Thyroid gland (tissue), 4 donors: ENCODE measurements at regions not wholly inside any gene's neighbourhood (a gene's known extent, or its start where the extent isn't known, plus 50 kb on each side); places are given as distances from the start of the nearest gene placed in this dataset.

Source experiments
- CTCF ChIP-seq, 6 experiments: fragments of 200-600 bp in 3 of 6; fragments of 450-650 bp in 3 of 6; sonication (generic) in 3 of 6; IDR thresholded peaks; one replicate each; pipeline ENCODE4 v1.5.1; 2016 to 2019; ENCODE audit warnings: antibody characterized with exemption in 6 of 6, mild to moderate bottlenecking in 2 of 6, inconsistent platforms in 1 of 6, moderate library complexity in 1 of 6
- POLR2A ChIP-seq, 2 donors: fragments of 450-650 bp; IDR thresholded peaks; one replicate each; pipeline ENCODE4 v1.6.1; 2017; ENCODE audit warnings: antibody characterized with exemption in 2 of 2, mild to moderate bottlenecking in 2 of 2, moderate library complexity in 1 of 2

DNA sequence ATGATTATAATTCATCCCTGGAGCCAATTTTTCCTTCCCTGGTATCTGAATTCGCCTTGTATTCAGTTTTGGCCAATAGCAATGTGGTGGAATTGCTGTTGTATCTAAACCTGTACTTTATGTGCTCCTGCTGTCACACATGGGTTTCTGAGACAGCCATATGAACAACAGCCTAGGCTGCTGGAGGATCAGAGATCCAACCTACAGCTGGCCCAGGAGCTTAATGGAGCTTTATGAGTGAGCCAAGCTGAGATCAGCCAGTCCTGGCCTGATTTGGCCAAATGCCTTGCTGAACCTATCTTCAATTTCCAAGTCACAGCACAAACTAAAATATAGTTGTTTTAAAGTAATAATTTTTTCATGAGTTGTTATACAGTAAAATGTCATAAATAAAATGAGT is 1071.5 kb downstream of the PCDH7 start:
- no peak for TF ChIP-seq CTCF (IDR thresholded peaks at IDR 0.05)
- no peak for TF ChIP-seq POLR2A (IDR thresholded peaks at IDR 0.05)
